ENCODE measurements at regions not wholly inside any gene's neighbourhood (a gene's known extent, or its start where the extent isn't known, plus 50 kb on each side); places are given as distances from the start of the nearest gene placed in this dataset.

DNA sequence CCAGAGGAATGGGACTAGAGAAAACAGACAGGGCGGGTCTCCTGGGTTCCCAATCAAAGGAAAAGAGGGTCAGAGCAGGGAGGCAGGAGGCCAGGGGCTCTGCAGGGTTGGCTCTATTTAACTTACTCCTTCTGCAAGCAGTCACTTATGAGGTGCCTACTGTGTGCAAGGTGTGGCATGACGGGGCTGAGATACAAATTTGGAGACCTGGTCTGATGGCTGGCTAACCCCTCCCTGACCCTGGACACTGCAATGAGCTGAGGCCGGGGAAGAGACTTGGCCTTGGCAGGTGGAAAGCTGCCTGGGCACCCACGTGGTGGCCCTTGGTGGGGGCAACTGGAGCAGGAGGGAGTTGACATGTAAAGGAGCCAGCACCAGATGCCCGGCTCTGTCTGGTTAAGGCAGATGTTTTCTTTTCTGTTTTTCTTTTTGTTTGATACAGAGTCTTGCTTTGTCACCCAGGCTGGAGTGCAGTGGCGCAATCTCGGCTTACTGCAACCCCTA is 148.5 kb upstream of the GATA6 start:
- H2BK15ac ChIP-seq (ENCODE audit: low read depth, low read length): no peak overlapping the region
- no peak overlapping the region for H4K8ac ChIP-seq (ENCODE audit: low read depth in 2 of 2, low read length in 2 of 2)
- no peak for DNase-seq
- no peaks in the 10 kb centered on the region for H3K9me1 ChIP-seq (ENCODE audit: insufficient read depth, low read length)
- H3K14ac ChIP-seq (replicated peaks; ENCODE audit: low read depth, low read length): no peak overlapping the region
- no peak for ATAC-seq (ENCODE audit: low read depth)
- H3K23ac ChIP-seq (ENCODE audit: low read depth, low read length): no peak overlapping the region
- H3K4ac ChIP-seq (ENCODE audit: low read depth, low read length): no peak overlapping the region
- intact Hi-C loops (cut with micrococcal nuclease) (no loop called here), in situ Hi-C loops (cut with MboI; ENCODE audit: low sequenced_read_pairs) (loop anchor here (10.0 kb wide), 1 partner anchor 56 kb away; no protein-coding TSS in a partner anchor), dilution Hi-C loops (cut with HindIII; ENCODE audit: low sequenced_read_pairs, unreplicated experiment) (no loop called here)
- H3K79me1 ChIP-seq (ENCODE audit: low read depth in 1 of 2, low read length in 2 of 2): no peaks in the 10 kb centered on the region
- H3K18ac ChIP-seq (ENCODE audit: low read depth, low read length): no peak overlapping the region
- no peak overlapping the region for H2BK120ac ChIP-seq (ENCODE audit: low read depth, low read length)
- TF ChIP-seq BHLHE40 (IDR thresholded peaks at IDR 0.05; ENCODE audit: low read depth, low read length): no peak
- TF ChIP-seq, protein P1, sequence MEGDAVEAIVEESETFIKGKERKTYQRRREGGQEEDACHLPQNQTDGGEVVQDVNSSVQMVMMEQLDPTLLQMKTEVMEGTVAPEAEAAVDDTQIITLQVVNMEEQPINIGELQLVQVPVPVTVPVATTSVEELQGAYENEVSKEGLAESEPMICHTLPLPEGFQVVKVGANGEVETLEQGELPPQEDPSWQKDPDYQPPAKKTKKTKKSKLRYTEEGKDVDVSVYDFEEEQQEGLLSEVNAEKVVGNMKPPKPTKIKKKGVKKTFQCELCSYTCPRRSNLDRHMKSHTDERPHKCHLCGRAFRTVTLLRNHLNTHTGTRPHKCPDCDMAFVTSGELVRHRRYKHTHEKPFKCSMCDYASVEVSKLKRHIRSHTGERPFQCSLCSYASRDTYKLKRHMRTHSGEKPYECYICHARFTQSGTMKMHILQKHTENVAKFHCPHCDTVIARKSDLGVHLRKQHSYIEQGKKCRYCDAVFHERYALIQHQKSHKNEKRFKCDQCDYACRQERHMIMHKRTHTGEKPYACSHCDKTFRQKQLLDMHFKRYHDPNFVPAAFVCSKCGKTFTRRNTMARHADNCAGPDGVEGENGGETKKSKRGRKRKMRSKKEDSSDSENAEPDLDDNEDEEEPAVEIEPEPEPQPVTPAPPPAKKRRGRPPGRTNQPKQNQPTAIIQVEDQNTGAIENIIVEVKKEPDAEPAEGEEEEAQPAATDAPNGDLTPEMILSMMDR (conservative IDR thresholded peaks at IDR 0.05; ENCODE audit: low read depth, low read length): no peak
- no peak for TF ChIP-seq RCOR1 (IDR thresholded peaks at IDR 0.05; ENCODE audit: insufficient replicate concordance, low read length)
- no peak for TF ChIP-seq MAFK (IDR thresholded peaks at IDR 0.05; ENCODE audit: low read depth, low read length)
- no peak for TF ChIP-seq MXI1 (IDR thresholded peaks at IDR 0.05; ENCODE audit: borderline replicate concordance, low read depth, low read length)
- TF ChIP-seq, protein P2, sequence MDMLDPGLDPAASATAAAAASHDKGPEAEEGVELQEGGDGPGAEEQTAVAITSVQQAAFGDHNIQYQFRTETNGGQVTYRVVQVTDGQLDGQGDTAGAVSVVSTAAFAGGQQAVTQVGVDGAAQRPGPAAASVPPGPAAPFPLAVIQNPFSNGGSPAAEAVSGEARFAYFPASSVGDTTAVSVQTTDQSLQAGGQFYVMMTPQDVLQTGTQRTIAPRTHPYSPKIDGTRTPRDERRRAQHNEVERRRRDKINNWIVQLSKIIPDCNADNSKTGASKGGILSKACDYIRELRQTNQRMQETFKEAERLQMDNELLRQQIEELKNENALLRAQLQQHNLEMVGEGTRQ (IDR thresholded peaks at IDR 0.05; ENCODE audit: low read depth, low read length): no peak
- TF ChIP-seq SMC3 (IDR thresholded peaks at IDR 0.05; ENCODE audit: low read depth, low read length): no peak
- TF ChIP-seq RAD21 (IDR thresholded peaks at IDR 0.05; ENCODE audit: low read length): no peak
- no peak for TF ChIP-seq CEBPB (IDR thresholded peaks at IDR 0.05; ENCODE audit: low read depth, low read length)
- TF ChIP-seq FOS (IDR thresholded peaks at IDR 0.05; ENCODE audit: low read depth, low read length): no peak
- no peak for TF ChIP-seq NFE2L2 (IDR thresholded peaks at IDR 0.05; ENCODE audit: low read depth, low read length)
- TF ChIP-seq, protein P3, sequence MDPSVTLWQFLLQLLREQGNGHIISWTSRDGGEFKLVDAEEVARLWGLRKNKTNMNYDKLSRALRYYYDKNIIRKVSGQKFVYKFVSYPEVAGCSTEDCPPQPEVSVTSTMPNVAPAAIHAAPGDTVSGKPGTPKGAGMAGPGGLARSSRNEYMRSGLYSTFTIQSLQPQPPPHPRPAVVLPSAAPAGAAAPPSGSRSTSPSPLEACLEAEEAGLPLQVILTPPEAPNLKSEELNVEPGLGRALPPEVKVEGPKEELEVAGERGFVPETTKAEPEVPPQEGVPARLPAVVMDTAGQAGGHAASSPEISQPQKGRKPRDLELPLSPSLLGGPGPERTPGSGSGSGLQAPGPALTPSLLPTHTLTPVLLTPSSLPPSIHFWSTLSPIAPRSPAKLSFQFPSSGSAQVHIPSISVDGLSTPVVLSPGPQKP (IDR thresholded peaks at IDR 0.05; ENCODE audit: borderline replicate concordance, low read depth, low read length): no peak
- no peak for TF ChIP-seq MAZ (IDR thresholded peaks at IDR 0.05; ENCODE audit: borderline replicate concordance, low read depth, low read length)
- no peak for TF ChIP-seq CHD1 (IDR thresholded peaks at IDR 0.05; ENCODE audit: low read depth, low read length)
- no peak for TF ChIP-seq POLR2A (IDR thresholded peaks at IDR 0.05; ENCODE audit: low read depth, low read length)
- TF ChIP-seq RFX5 (IDR thresholded peaks at IDR 0.05; ENCODE audit: low read depth, low read length): no peak
- H2BK5ac ChIP-seq (ENCODE audit: low read depth, low read length, poor library complexity, severe bottlenecking): no peak overlapping the region
- no peak overlapping the region for H2AFZ ChIP-seq (replicated peaks; ENCODE audit: low read length, poor library complexity)
- no peak overlapping the region for H3K4me3 ChIP-seq (ENCODE audit: insufficient read depth, low read depth, low read length)
- no peak overlapping the region for H3K9ac ChIP-seq (ENCODE audit: low read depth, low read length)
- POLR2A ChIA-PET (ENCODE audit: unreplicated experiment): no interaction called here
- H2BK20ac ChIP-seq (ENCODE audit: low read depth, low read length): no peak overlapping the region
- H4K5ac ChIP-seq (ENCODE audit: low read depth, low read length): no peak overlapping the region
- no peak overlapping the region for H3K56ac ChIP-seq (ENCODE audit: extremely low read depth, insufficient read depth, low read length)
- peaks cover 3% of the 10 kb centered on the region; the same call in 1 of the 2 replicates for H3K27me3 ChIP-seq (ENCODE audit: control insufficient read depth, insufficient read depth, low read length)
- no TSS peak for BruUV-seq (replicated peaks)
- no peak overlapping the region for H4K91ac ChIP-seq (ENCODE audit: insufficient read depth, low read depth, low read length)
- WGBS, 2 experiments (ENCODE audit: extremely low coverage in 2 of 2, insufficient read length in 1 of 2): 80% methylated on average over 1 of the region's 7 CpGs; no CpG with 5 or more reads in 1 of the 2 experiments
- no peaks in the 10 kb centered on the region for H3K9me3 ChIP-seq (ENCODE audit: control insufficient read depth, insufficient read depth, low read length)
- H2AK5ac ChIP-seq (ENCODE audit: low read depth, low read length): no peak overlapping the region
- CTCF ChIA-PET: no interaction called here
- H3K4me1 ChIP-seq (ENCODE audit: control insufficient read depth, insufficient read depth, low read length): no peaks in the 10 kb centered on the region
- no peak overlapping the region for H2AK9ac ChIP-seq (replicated peaks; ENCODE audit: low read depth, low read length, poor library complexity)
- H4K20me1 ChIP-seq (ENCODE audit: insufficient read depth, low read length): no peaks in the 10 kb centered on the region
- H3K36me3 ChIP-seq (ENCODE audit: control insufficient read depth, insufficient read depth, low read length): no peaks in the 10 kb centered on the region
- no peak overlapping the region for H3K27ac ChIP-seq (ENCODE audit: insufficient read depth, low read length)
- no peak overlapping the region for H3K4me2 ChIP-seq (ENCODE audit: low read depth, low read length)

Measured in IMR-90 (cell line).